Hematopoietic multipotent progenitor cell treated with erythropoietin and hydrocortisone succinate and interleukin-3 and kit ligand, for 4 days (in vitro differentiated cells): ENCODE measurements at regions not wholly inside any gene's neighbourhood (a gene's known extent, or its start where the extent isn't known, plus 50 kb on each side); places are given as distances from the start of the nearest gene placed in this dataset.
A peak's percentile ranks its signal among the peaks of the same experiment; 100 is the strongest.

ENCODE experiments used
- DNase-seq: peaks from one replicate; pipeline ENCODE4 v3.0.0-alpha.2; 2015

DNA sequence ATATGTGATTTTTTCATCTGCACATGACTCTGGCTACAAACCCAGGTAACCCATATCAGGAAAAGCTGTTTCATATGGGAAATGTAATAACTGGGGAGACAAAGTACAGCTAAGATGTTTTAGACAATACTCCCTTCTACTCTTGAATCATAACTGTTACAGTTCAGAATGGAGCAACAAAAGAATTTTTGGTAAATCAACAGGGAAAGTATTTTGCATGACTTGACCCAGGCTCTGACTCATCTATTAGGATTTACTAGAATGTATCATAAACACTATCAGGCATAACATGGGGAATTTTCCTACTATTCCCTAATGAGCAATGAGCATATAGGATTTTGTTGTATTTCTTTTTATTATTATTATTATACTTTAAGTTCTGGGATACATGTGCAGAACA is 553.0 kb downstream of the SLC16A7 start:
- DNase-seq = no peak

DNA sequence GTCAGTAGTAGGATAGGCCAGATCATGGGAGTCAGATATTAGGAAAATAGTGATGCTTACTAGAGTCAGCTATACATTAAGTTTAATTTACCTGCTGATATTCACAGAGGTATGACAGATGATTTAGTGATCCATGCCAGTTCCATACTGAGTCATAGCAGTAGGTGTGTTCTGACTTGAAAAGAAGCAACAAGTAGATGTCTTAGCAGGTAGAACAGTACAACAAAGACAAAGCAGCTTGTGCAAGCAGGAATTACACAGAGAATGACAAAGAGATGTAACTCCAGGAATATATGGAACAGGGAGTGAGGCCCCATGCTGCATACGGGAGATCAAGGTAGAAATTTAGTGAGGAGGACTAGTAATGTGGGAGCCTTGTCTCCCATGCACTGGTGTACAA is 556.9 kb downstream of the SLC16A7 start:
- no peak for DNase-seq

DNA sequence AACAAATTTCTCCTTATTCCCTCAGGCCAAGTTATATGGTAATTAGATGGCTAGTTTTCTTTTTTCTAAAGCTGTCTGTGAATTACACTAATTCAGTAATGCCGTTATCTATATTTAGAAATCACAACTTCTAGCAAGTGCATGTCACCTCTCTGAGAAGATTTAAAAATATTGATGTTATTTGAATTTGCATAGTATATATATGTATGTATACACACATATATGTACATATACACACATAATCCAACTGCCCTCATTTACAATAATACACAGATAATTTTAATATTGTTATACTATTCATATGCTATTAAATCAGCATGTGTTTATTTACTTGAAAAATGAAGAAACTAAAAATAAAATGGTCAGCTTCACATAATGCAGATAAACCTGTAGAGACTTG is 563.9 kb downstream of the SLC16A7 start:
- DNase-seq = no peak

DNA sequence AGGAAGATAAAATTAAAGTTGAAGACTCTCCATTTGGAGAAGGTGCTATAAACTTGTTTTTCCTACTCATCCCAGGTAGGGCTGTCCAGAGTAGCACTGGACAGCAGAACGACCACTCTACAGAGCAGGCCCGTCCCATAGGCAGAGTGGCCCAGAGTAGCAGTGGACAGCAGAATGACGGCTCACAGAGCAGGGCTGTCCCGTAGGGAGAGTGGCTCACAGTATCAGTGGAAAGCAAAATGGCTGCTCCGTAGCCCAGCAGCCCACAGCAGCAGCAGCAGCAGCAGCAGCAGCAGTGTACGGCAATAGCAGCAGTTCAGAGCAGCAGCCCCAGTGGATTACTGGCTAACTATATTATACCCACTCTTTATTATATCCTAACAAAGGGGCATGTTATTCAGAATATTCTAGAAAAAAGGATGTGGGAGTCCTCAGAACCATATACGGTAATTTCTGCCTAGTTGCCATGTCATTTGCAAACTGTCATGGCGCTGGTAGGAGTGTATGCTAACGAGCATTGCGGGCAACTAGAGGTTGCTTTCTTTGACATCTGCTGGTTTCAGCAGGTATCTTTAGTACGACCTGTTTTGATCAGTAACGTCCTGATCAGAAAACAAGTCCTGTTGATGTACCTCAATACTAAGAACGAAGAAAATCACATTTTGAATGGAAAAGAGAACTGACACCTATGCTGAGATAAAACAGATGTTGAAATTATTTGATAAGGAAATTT is 567.3 kb downstream of the SLC16A7 start:
- no peak for DNase-seq

- DNase-seq = no peak
Observed at GRCh38 chr12:60165781-60166180, 570.0 kb downstream of the SLC16A7 start.

- DNase-seq = no peak
Observed at GRCh38 chr12:60168441-60168840, 572.6 kb downstream of the SLC16A7 start.

DNA sequence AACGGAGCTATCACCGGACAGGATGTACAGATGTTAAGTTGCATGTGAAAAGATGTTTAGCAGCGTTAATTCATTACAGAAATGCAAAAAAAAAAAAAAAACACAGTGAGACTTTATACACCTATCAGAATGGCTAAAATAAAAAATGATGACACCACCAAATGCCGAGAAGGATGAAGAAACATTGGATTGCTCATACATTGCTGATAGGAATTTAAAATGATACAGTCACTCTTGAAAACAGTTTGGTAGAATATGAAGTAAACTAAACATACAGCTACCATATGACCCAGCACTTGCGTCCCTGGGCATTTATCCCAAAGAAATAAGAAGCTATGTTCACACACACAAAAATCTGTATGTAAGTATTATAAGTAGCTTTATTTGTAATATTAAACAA is 574.1 kb downstream of the SLC16A7 start:
- no peak for DNase-seq

- no peak for DNase-seq
Observed at GRCh38 chr12:60172266-60173211, 576.7 kb downstream of the SLC16A7 start.

GRCh38 chr12:60173224-60174170 is 577.7 kb downstream of the SLC16A7 start:
- DNase-seq = peak; percentile 11

- no peak for DNase-seq
Observed at GRCh38 chr12:60174476-60174875, 578.6 kb downstream of the SLC16A7 start.

- DNase-seq = no peak
Observed at GRCh38 chr12:60174941-60175340, 579.1 kb downstream of the SLC16A7 start.

DNA sequence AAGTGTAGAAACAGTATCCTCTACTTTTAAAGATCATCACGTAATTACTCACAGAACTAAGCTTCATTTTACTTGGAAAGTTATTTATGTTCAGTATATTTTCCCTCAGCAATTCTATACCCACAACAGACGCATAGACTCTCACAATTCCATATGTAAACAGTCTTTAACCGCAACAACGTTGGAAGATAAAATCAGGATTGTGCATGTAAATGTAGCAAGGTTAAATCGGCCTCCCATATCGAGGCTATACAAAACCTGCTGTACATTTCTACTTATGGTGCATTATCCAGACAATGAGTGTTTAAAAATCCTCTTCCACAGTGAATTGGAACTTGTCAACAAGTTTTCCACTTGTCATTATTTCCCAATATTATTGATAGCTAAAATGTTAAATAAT is 581.1 kb downstream of the SLC16A7 start:
- DNase-seq = no peak

GRCh38 chr12:60180298-60180697 is 584.5 kb downstream of the SLC16A7 start:
- DNase-seq = no peak

- no peak for DNase-seq
Observed at GRCh38 chr12:60182354-60182753, 586.5 kb downstream of the SLC16A7 start.

DNA sequence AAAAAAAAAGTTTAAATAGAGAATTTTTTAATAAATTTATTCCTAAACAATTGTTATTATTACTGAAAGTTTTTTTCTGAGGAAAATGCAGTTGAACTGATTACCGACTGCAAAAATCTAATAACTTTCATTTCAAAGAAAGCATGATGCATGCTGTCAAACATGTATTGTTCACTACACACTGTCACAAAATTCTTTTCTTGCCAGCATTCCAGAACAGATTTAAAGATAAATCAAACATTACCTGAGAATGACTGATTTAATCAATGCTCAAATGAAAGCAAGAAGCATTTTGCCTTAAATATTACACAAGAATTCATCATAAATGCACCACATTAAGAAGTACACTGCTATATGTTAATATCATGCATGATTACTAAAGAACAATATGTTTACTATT is 588.3 kb downstream of the SLC16A7 start:
- no peak for DNase-seq

DNA sequence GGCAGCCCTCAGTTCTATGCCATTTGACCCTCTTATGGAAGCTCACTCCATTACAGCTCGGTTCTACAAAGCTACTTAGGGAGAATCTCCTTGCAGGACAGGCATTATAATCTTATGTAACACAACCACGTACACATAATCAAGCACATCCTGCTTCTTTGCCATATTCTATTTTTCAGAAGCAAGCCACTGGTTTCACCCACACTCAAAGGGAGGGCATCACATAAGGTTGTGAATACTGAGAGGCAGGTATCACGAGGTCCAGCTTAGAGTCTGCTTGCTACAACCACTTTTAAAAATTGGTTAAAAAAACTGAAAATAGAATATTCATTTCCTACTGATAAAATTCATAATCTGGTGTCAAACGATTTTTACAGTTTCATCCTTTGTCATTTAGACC is 589.2 kb downstream of the SLC16A7 start:
- DNase-seq = no peak

- no peak for DNase-seq
Observed at GRCh38 chr12:60191271-60191670, 595.4 kb downstream of the SLC16A7 start.

DNA sequence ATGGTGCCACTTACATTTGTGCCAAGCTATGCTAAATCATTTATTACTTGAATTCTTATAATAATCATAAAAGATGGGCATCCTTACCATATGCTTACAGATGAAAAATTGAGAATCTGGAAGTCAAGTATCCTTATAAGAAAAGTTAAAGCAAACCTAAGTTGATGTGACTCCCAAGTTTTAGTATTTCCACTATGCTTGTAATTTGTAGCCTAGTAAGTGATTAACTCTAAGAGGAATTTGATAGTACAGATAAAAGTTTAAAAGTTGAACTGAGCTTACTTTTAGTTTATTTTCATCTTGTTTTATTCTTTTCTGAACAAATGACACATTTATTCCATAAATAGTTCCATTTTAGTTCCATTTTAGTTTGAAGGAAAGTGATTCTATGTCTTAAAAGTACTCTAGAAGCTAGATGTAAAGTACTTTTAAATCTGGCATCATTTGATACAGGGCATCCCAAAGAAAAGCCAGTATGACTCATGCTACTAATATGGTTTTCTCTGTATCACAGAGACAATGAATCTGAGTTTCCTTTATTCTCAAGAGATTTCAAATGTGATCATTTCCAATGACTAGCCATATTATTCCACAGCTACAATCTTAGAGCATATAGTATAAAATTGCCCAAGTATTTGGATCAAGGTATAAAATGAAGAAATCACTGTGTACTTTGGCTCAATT is 596.0 kb downstream of the SLC16A7 start:
- DNase-seq = no peak

DNA sequence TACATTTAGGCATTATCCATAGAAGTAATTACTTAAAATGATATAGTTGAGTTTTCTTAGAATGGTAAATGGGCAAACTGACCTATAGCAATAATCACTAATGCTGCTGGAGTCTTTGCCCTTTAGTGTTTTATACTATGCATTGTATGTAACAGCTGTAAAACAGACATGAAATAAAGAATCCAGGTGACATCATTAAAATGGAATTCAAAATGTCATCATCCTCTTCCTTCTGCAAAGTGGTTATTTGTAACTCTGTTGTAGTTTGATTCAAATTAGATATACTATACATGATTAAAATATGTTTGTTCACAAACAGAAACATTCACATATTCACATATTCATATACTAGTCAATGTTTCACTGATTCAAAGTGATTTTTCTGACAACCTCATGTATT is 598.8 kb downstream of the SLC16A7 start:
- no peak for DNase-seq

GRCh38 chr12:60195483-60195882 is 599.7 kb downstream of the SLC16A7 start:
- DNase-seq = no peak

DNA sequence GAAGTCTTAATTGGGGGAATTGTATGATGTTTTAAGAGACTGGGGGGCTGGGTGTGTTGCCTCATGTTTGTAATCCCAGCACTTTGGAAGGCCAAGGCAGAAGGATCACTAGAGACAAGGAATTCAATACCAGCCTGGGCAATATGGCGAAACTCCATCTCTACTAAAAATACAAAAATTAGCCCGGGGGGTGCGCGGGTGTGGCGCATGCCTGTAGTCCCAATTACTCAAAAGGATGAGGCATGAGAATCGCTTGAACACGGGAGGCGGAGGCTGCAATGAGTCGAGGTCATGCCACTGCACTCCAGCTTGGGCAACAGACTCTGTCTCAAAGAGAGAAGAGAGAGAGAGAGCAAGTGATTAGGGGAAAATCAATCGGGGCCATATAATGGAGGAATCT is 600.5 kb downstream of the SLC16A7 start:
- DNase-seq = no peak

- no peak for DNase-seq
Observed at GRCh38 chr12:60197589-60197988, 601.8 kb downstream of the SLC16A7 start.
